Calu3 (cell line): ENCODE measurements at regions not wholly inside any gene's neighbourhood (a gene's known extent, or its start where the extent isn't known, plus 50 kb on each side); places are given as distances from the start of the nearest gene placed in this dataset.
A peak's percentile ranks its signal among the peaks of the same experiment; 100 is the strongest.
"Not testable (repeated sequence)": the region's sequence is repeated elsewhere in the genome, so short reads cannot be mapped to it uniquely, and the experiment has no call there.

Experiments used
- BruUV-seq: library from RNA; stranded (reverse); fragments of 400-500 nt; replicated peaks from 2 replicates; lab custom pipeline; 2021; lab: Mats Ljungman, UMichigan
- CTCF ChIA-PET: fragments of 300-600 bp; sonication (Branson Sonifier 250); formaldehyde crosslinking; loops from one replicate; lab custom pipeline; 2022; ENCODE audit warnings: antibody characterized with exemption; lab: Charles Lee
- DNase-seq: peaks from one replicate; pipeline ENCODE4 v3.0.0; 2022
- H3K27ac Mint-ChIP-seq: one replicate; pipeline ENCODE4 v1.8.0; 2022; ENCODE audit warnings: mixed read lengths; ENCODE audit not compliant: unreplicated experiment
- H3K27me3 Mint-ChIP-seq: one replicate; pipeline ENCODE4 v1.8.0; 2022; ENCODE audit warnings: mixed read lengths; ENCODE audit not compliant: unreplicated experiment
- H3K36me3 Mint-ChIP-seq: one replicate; pipeline ENCODE4 v1.8.0; 2022; ENCODE audit warnings: mild to moderate bottlenecking, moderate library complexity, mixed read lengths; ENCODE audit not compliant: insufficient read depth, unreplicated experiment
- H3K4me1 Mint-ChIP-seq: one replicate; pipeline ENCODE4 v1.8.0; 2022; ENCODE audit warnings: mild to moderate bottlenecking, low read depth, mixed read lengths; ENCODE audit not compliant: unreplicated experiment
- H3K4me3 Mint-ChIP-seq: one replicate; pipeline ENCODE4 v1.8.0; 2022; ENCODE audit warnings: mild to moderate bottlenecking, low read depth, moderate library complexity, mixed read lengths; ENCODE audit not compliant: unreplicated experiment
- H3K9me3 Mint-ChIP-seq: one replicate; pipeline ENCODE4 v1.8.0; 2022; ENCODE audit warnings: low read depth, mixed read lengths; ENCODE audit not compliant: unreplicated experiment
- intact Hi-C: fragments of 100-400 bp; cut with micrococcal nuclease; formaldehyde crosslinking; loops from one replicate; pipeline ENCODE4 v1.10.0; 2022; ENCODE audit not compliant: unreplicated experiment

- H3K4me3 Mint-ChIP-seq, H3K27me3 Mint-ChIP-seq, H3K9me3 Mint-ChIP-seq, DNase-seq, H3K36me3 Mint-ChIP-seq, CTCF ChIA-PET, H3K27ac Mint-ChIP-seq, intact Hi-C loops, BruUV-seq, H3K4me1 Mint-ChIP-seq: not testable (repeated sequence)
Measured at GRCh38 chr9:42513535-42513934, 330.1 kb downstream of the SPATA31A6 start.

DNA sequence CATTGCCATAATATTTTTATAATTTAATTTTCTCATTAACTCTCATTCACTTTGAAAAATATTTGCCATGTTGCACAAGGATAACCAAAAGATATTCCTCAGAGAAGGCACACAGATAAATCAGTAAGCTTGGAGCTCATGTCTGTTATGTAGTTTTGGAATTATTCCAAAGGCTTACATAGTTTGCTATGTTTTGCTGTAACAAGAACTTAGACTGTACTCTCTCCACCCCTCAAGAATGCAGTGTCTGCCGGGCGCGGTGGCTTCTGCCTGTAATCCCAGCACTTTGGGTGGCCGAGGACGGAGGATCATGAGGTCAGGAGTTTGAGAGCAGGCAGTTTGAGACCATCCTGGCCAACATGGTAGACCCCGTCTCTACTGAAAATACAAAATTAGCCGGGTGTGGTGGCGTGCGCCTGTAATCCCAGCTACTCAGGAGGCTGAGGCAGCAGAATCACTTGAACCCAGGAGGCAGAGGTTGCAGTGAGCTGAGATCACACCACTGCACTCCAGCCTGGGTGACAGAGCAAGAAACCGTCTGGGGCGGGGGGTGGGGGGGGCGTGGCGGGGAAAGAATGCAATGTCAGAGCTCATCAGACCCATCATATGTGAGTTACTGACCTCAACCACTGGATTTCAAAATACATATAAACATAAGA is 351.0 kb downstream of the SPATA31A6 start:
- H3K27ac Mint-ChIP-seq, H3K4me1 Mint-ChIP-seq, DNase-seq, BruUV-seq, CTCF ChIA-PET, intact Hi-C loops, H3K36me3 Mint-ChIP-seq, H3K27me3 Mint-ChIP-seq, H3K9me3 Mint-ChIP-seq, H3K4me3 Mint-ChIP-seq: not testable (repeated sequence)

DNA sequence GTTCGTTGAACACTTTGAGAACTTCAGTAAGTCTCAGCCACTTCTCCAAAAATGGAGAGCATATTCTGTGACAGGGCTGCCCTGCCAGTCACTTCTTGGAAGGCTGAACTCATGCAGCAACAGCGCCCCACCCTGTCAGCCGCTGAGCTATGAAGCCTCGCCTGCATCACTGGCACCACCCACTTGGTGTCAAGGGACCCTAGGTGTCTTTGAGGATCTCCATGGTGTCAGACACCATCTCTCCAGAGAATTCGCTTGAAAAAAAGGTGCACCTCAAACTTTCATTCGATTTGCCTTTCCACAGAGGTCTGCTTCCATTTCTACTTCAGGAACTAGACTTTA is 351.5 kb downstream of the SPATA31A6 start:
- not testable (repeated sequence) for BruUV-seq

DNA sequence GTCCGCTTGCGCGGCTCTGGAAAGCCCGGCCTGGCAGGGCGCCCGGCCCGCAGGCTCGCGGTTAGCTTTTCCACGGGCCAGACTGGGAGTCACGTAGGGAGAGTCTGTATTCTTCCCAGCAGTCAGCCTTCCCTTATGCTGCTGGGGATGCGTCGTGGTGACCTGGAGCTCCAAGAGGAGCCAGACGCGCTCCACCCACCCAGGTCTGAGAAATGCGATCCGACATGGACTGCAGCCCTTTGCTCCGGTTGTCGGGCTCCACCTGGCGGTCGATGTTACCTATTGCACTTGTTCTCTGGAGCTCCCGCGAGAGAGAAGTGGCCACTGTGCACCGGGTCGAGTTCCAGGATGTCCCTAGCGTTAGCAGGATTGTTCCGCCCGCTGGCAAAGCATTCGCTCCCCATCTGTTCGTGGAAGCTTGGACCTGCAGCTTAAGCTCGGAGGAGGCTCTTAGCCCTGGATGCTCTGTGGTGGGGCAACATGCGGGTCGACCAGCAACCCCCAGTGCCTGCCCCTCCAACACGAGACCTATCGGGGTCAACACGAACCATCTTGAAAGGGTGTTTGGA is 367.4 kb downstream of the SPATA31A6 start:
- H3K4me1 Mint-ChIP-seq, H3K27ac Mint-ChIP-seq, H3K4me3 Mint-ChIP-seq, DNase-seq, H3K9me3 Mint-ChIP-seq, intact Hi-C loops, H3K27me3 Mint-ChIP-seq, H3K36me3 Mint-ChIP-seq, CTCF ChIA-PET, BruUV-seq: not testable (repeated sequence)

More for the DNA sequence above, 351.5 kb downstream of the SPATA31A6 start:
- H3K4me1 Mint-ChIP-seq, H3K9me3 Mint-ChIP-seq, H3K27ac Mint-ChIP-seq, CTCF ChIA-PET, intact Hi-C loops, H3K4me3 Mint-ChIP-seq, H3K27me3 Mint-ChIP-seq, H3K36me3 Mint-ChIP-seq: not testable (repeated sequence)
- DNase-seq, result peak; percentile 57

GRCh38 chr9:42568530-42568929 is 385.1 kb downstream of the SPATA31A6 start:
- BruUV-seq, DNase-seq, H3K27ac Mint-ChIP-seq, H3K36me3 Mint-ChIP-seq, H3K4me1 Mint-ChIP-seq, H3K4me3 Mint-ChIP-seq, intact Hi-C loops, H3K9me3 Mint-ChIP-seq, CTCF ChIA-PET, H3K27me3 Mint-ChIP-seq: not testable (repeated sequence)

DNA sequence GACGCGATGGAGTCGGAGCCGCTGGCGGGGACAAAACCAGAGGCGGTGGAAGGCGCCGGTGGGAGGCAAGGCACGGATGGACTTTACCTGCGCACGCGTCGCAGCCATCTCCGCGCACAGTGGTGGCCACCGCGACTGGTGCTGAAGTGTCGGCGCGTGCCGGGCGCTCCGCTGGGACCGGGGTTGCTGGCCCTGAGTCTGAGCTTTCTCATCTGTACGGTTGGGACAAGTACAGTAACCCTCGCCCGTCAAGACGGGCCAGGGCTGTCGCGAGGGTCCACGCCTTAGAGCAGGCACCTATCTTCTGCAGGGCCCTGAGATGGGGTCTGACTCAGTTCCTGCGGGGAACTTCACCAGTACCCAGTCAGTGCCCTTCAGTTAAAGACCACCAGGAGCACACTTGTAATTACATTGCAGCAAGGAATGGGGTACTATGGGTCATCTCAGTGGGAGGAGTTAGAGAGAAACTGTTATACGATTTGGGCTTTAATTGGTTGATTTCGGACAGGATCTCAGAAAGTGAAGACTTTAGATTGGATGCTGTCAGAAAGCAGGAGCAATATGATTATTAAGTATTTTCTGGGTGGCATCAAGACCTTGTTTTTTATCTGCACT is 385.6 kb downstream of the SPATA31A6 start:
- H3K4me3 Mint-ChIP-seq, H3K4me1 Mint-ChIP-seq, intact Hi-C loops, H3K9me3 Mint-ChIP-seq, H3K27me3 Mint-ChIP-seq, H3K36me3 Mint-ChIP-seq, DNase-seq, BruUV-seq, CTCF ChIA-PET, H3K27ac Mint-ChIP-seq: not testable (repeated sequence)

DNA sequence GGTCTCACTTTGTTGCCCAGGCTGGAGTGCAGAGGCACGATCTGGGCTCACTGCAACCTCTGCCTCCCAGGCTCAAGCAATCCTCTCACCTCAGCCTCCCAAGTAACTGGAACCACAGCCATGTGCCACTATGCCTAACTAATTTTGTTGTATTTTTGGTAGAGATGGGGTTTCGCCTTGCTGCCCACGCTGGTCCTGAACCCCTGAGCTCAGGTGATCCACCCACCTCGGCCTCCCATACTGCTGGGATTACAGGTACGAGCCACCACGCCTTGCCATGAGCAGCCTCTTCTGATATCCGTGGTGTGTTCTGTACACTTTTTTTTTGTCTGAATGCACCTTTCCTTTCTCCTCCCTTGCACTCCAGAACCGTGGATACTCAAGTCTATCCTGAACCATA is 394.4 kb downstream of the SPATA31A6 start:
- H3K4me3 Mint-ChIP-seq, H3K9me3 Mint-ChIP-seq, intact Hi-C loops, BruUV-seq, H3K27ac Mint-ChIP-seq, CTCF ChIA-PET, DNase-seq, H3K36me3 Mint-ChIP-seq, H3K27me3 Mint-ChIP-seq, H3K4me1 Mint-ChIP-seq: not testable (repeated sequence)
